Activated CD4-positive, alpha-beta T cell treated with anti-CD3 and anti-CD28 coated beads, Interleukin-10, Interleukin-2, amounts not matched to agents 100 ng/mL and 50 ng/mL, durations not matched to agents 16 hours and 8 hours (primary cell): ENCODE measurements at regions not wholly inside any gene's neighbourhood (a gene's known extent, or its start where the extent isn't known, plus 50 kb on each side); places are given as distances from the start of the nearest gene placed in this dataset.

Source experiments
- DNase-seq: peaks from one replicate; pipeline ENCODE4 v3.0.0-alpha.2; 2020

- DNase-seq, result no peak
Measured at GRCh38 chr3:76724075-76724474, 315.8 kb upstream of the ROBO2 start.

GRCh38 chr3:76724706-76725105, 315.2 kb upstream of the ROBO2 start:
- DNase-seq, result no peak

GRCh38 chr3:76726034-76726433, 313.9 kb upstream of the ROBO2 start:
- no peak for DNase-seq

- no peak for DNase-seq
Measured at GRCh38 chr3:76728426-76728825, 311.5 kb upstream of the ROBO2 start.

- no peak for DNase-seq
Measured at GRCh38 chr3:76731471-76731870, 308.4 kb upstream of the ROBO2 start.

GRCh38 chr3:76733073-76733759, 306.7 kb upstream of the ROBO2 start:
- no peak for DNase-seq

- DNase-seq, result no peak
Measured at GRCh38 chr3:76735152-76735551, 304.7 kb upstream of the ROBO2 start.

GRCh38 chr3:76753599-76753998, 286.3 kb upstream of the ROBO2 start:
- DNase-seq, result no peak

- DNase-seq, result no peak
Measured at GRCh38 chr3:76754247-76754646, 285.7 kb upstream of the ROBO2 start.

- no peak for DNase-seq
Measured at GRCh38 chr3:76756577-76756976, 283.3 kb upstream of the ROBO2 start.

- DNase-seq, result no peak
Measured at GRCh38 chr3:76760336-76760735, 279.6 kb upstream of the ROBO2 start.

GRCh38 chr3:76765511-76765910, 274.4 kb upstream of the ROBO2 start:
- no peak for DNase-seq

- DNase-seq, result no peak
Measured at GRCh38 chr3:76768912-76769311, 271.0 kb upstream of the ROBO2 start.

- no peak for DNase-seq
Measured at GRCh38 chr3:76776927-76777326, 263.0 kb upstream of the ROBO2 start.

- no peak for DNase-seq
Measured at GRCh38 chr3:76788206-76788605, 251.7 kb upstream of the ROBO2 start.

- DNase-seq, result no peak
Measured at GRCh38 chr3:76789237-76789636, 250.7 kb upstream of the ROBO2 start.

- DNase-seq, result no peak
Measured at GRCh38 chr3:76811418-76811817, 228.5 kb upstream of the ROBO2 start.

GRCh38 chr3:76812649-76813242, 227.2 kb upstream of the ROBO2 start:
- DNase-seq, result no peak

GRCh38 chr3:76815561-76815960, 224.3 kb upstream of the ROBO2 start:
- DNase-seq, result no peak

GRCh38 chr3:76820481-76820880, 219.4 kb upstream of the ROBO2 start:
- no peak for DNase-seq

- DNase-seq, result no peak
Measured at GRCh38 chr3:76824658-76825240, 215.2 kb upstream of the ROBO2 start.

- no peak for DNase-seq
Measured at GRCh38 chr3:76826861-76827260, 213.0 kb upstream of the ROBO2 start.

GRCh38 chr3:76827701-76828226, 212.1 kb upstream of the ROBO2 start:
- no peak for DNase-seq

GRCh38 chr3:76834657-76835056, 205.2 kb upstream of the ROBO2 start:
- DNase-seq, result no peak
